GM23338 (cell line): ENCODE measurements at regions not wholly inside any gene's neighbourhood (a gene's known extent, or its start where the extent isn't known, plus 50 kb on each side); places are given as distances from the start of the nearest gene placed in this dataset.

Experiments
- ATAC-seq: fragments of 200-7000 bp; cut with Tn5 transposase; 3 replicates; pipeline ENCODE4 v1.9.1; 2020
- DNase-seq: peaks from one replicate; pipeline ENCODE4 v3.0.0-alpha.2; 2015; ENCODE audit warnings: low spot score
- H2AFZ ChIP-seq: fragments of 200-600 bp; sonication (generic); 2 replicates; pipeline ENCODE4 v1.8.0; 2016; ENCODE audit warnings: antibody characterized with exemption, mild to moderate bottlenecking, moderate library complexity
- H3F3A ChIP-seq: fragments of 200-600 bp; sonication (generic); replicated peaks from 2 replicates; pipeline ENCODE4 v1.8.0; 2017; ENCODE audit warnings: antibody characterized with exemption, mixed run types, low read depth
- H3K27ac ChIP-seq: fragments of 200-600 bp; sonication (generic); 2 replicates; pipeline ENCODE4 v1.6.1; 2016; ENCODE audit warnings: low read depth
- H3K27me3 ChIP-seq: fragments of 200-600 bp; sonication (generic); 2 replicates; pipeline ENCODE4 v1.8.0; 2016; ENCODE audit warnings: mild to moderate bottlenecking, mixed run types, moderate library complexity; ENCODE audit not compliant: insufficient read depth
- H3K36me3 ChIP-seq: fragments of 200-600 bp; sonication (generic); 2 replicates; pipeline ENCODE4 v1.8.0; 2016; ENCODE audit warnings: mild to moderate bottlenecking; ENCODE audit not compliant: insufficient read depth
- H3K4me1 ChIP-seq: fragments of 200-600 bp; sonication (generic); 2 replicates; pipeline ENCODE4 v1.8.0; 2016; ENCODE audit warnings: mild to moderate bottlenecking, moderate library complexity; ENCODE audit not compliant: insufficient read depth
- H3K4me2 ChIP-seq: fragments of 200-600 bp; sonication (generic); 2 replicates; pipeline ENCODE4 v1.7.1; 2017; ENCODE audit warnings: mixed run types
- H3K4me3 ChIP-seq: fragments of 200-600 bp; sonication (generic); 2 replicates; pipeline ENCODE4 v1.6.1; 2016; ENCODE audit warnings: mixed run types
- H3K79me2 ChIP-seq: fragments of 200-600 bp; sonication (generic); replicated peaks from 2 replicates; pipeline ENCODE4 v1.8.0; 2017; ENCODE audit warnings: mild to moderate bottlenecking; ENCODE audit not compliant: insufficient read depth
- H3K9me2 ChIP-seq: fragments of 200-600 bp; sonication (generic); 2 replicates; pipeline ENCODE4 v1.8.0; 2017; ENCODE audit not compliant: insufficient read depth
- H4K20me1 ChIP-seq: fragments of 200-600 bp; sonication (generic); replicated peaks from 2 replicates; pipeline ENCODE4 v1.8.0; 2017; ENCODE audit warnings: mild to moderate bottlenecking; ENCODE audit not compliant: insufficient read depth
- H3K27ac Mint-ChIP-seq: 2 replicates; pipeline ENCODE4 v1.8.0; 2020; ENCODE audit warnings: inconsistent platforms, mild to moderate bottlenecking, moderate library complexity, mixed read lengths
- H3K27me3 Mint-ChIP-seq: 3 replicates; pipeline ENCODE4 v1.8.0; 2022; ENCODE audit warnings: low read depth, mild to moderate bottlenecking, moderate library complexity, mixed read lengths, inconsistent platforms; ENCODE audit not compliant: insufficient read depth, poor library complexity
- H3K36me3 Mint-ChIP-seq: 3 replicates; pipeline ENCODE4 v1.8.0; 2021; ENCODE audit warnings: low read depth, mild to moderate bottlenecking, inconsistent platforms, moderate library complexity, mixed read lengths
- H3K4me1 Mint-ChIP-seq: 3 replicates; pipeline ENCODE4 v1.8.0; 2020; ENCODE audit warnings: mild to moderate bottlenecking, inconsistent platforms, mixed read lengths
- H3K4me3 Mint-ChIP-seq: 3 replicates; pipeline ENCODE4 v1.8.0; 2021; ENCODE audit warnings: moderate library complexity, mild to moderate bottlenecking, inconsistent platforms, mixed read lengths
- H3K9me3 Mint-ChIP-seq: 3 replicates; pipeline ENCODE4 v1.8.0; 2020; ENCODE audit warnings: moderate library complexity, mild to moderate bottlenecking, inconsistent platforms, mixed read lengths
- CREB1 ChIP-seq: fragments of 250-450 bp; sonication (Bioruptor Pico); IDR thresholded peaks from 2 replicates; pipeline ENCODE4 v1.5.0; 2020; ENCODE audit warnings: low read depth, mild to moderate bottlenecking, moderate library complexity
- EZH2 ChIP-seq: fragments of 200-600 bp; sonication (generic); IDR thresholded peaks from one replicate; pipeline ENCODE4 v1.8.0; 2017; ENCODE audit warnings: antibody characterized with exemption, mild to moderate bottlenecking, low read depth; ENCODE audit not compliant: unreplicated experiment
- EZH2phosphoT487 ChIP-seq: fragments of 200-600 bp; sonication (generic); IDR thresholded peaks from one replicate; pipeline ENCODE4 v1.8.1; 2018; ENCODE audit warnings: antibody characterized with exemption; ENCODE audit not compliant: unreplicated experiment
- JUNB ChIP-seq: IDR thresholded peaks from one replicate; pipeline ENCODE4 v1.6.1; 2016; ENCODE audit warnings: antibody characterized with exemption; ENCODE audit not compliant: unreplicated experiment
- NANOG ChIP-seq: IDR thresholded peaks from 2 replicates; pipeline ENCODE4 v1.6.1; 2016; ENCODE audit warnings: antibody characterized with exemption, borderline replicate concordance
- POLR2AphosphoS5 ChIP-seq: IDR thresholded peaks from 2 replicates; pipeline ENCODE4 v1.6.1; 2016; ENCODE audit warnings: antibody characterized with exemption, low read depth
- STAT1 ChIP-seq: IDR thresholded peaks from one replicate; pipeline ENCODE4 v1.6.1; 2016; ENCODE audit warnings: antibody characterized with exemption; ENCODE audit not compliant: unreplicated experiment
- ZNF114 ChIP-seq: fragments of 250-450 bp; sonication (Bioruptor Pico); IDR thresholded peaks from 2 replicates; pipeline ENCODE4 v1.5.0; 2020; ENCODE audit warnings: mild to moderate bottlenecking, moderate library complexity
- ZNF331 ChIP-seq: fragments of 250-450 bp; sonication (Bioruptor Pico); IDR thresholded peaks from 2 replicates; pipeline ENCODE4 v1.5.0; 2020; ENCODE audit warnings: low read depth, mild to moderate bottlenecking, moderate library complexity
- TF ChIP-seq, protein P1 (sequence below), 2 experiments: fragments of 200-600 bp in 1 of 2; sonication (generic) in 1 of 2; conservative IDR thresholded peaks; 2 replicates each; pipeline versions ENCODE4 v1.5.1 to v1.6.1; 2016 to 2017; ENCODE audit warnings: antibody characterized with exemption in 2 of 2, low read depth in 2 of 2, mild to moderate bottlenecking in 2 of 2, moderate library complexity in 1 of 2
- TF ChIP-seq, protein P2 (sequence below): IDR thresholded peaks from one replicate; pipeline ENCODE4 v1.6.1; 2018; ENCODE audit warnings: antibody characterized with exemption; ENCODE audit not compliant: unreplicated experiment
- TF ChIP-seq, protein P3 (sequence below): fragments of 250-450 bp; sonication (Bioruptor Pico); IDR thresholded peaks from 2 replicates; pipeline ENCODE4 v1.5.0; 2020; ENCODE audit warnings: mild to moderate bottlenecking, moderate library complexity
- TF ChIP-seq, protein P4 (sequence below): IDR thresholded peaks from 2 replicates; pipeline ENCODE4 v1.6.1; 2016; ENCODE audit warnings: antibody characterized with exemption

DNA sequence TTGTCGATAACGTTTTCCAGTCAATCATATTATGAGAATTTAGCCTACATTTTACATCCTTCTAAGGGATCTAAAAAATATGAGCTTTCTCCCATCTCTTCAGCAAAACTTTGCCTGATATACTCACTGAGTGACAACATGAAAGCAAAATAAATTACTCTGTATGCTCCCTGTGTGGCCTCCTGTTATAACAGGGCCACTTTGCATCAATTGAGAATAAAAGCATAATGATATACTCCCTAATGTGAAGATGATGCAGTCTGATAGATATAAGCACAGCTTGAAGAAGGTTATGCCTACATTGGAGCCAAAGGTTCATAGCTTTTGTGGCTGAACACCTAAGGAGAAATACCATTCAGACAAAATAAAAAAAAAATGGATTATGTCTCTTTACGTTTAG, 561.3 kb upstream of the ZNF717 start:
- Mint-ChIP-seq H3K27me3 (no peaks in the 10 kb centered on the region), H3K9me3 (no peaks in the 10 kb centered on the region), H3K4me1 (peaks cover 7% of the 10 kb centered on the region; the same call in 2 of the 3 replicates), H3K27ac (no peak overlapping the region), H3K36me3 (no peaks in the 10 kb centered on the region), H3K4me3 (no peak overlapping the region)
- Histone ChIP-seq H4K20me1 (no peaks in the 10 kb centered on the region), H3K79me2 (no peaks in the 10 kb centered on the region), H3K9me2 (no peaks in the 10 kb centered on the region), H3K27ac (no peak overlapping the region), H3K27me3 (no peaks in the 10 kb centered on the region), H3K36me3 (no peaks in the 10 kb centered on the region), H3K4me3 (no peak overlapping the region), H3F3A (no peaks in the 10 kb centered on the region), H3K4me1 (peaks cover 2% of the 10 kb centered on the region), H3K4me2 (no peak overlapping the region), H2AFZ (no peak overlapping the region)
- ATAC-seq, result no peak
- no peak for DNase-seq
- TF ChIP-seq POLR2AphosphoS5 (no peak), EZH2 (no peak), JUNB (no peak), STAT1 (no peak), EZH2phosphoT487 (no peak), NANOG (no peak), ZNF114 (CRISPR knock-in tag) (no peak), ZNF331 (CRISPR knock-in tag) (no peak), CREB1 (CRISPR knock-in tag) (no peak)
- TF ChIP-seq, protein P1, sequence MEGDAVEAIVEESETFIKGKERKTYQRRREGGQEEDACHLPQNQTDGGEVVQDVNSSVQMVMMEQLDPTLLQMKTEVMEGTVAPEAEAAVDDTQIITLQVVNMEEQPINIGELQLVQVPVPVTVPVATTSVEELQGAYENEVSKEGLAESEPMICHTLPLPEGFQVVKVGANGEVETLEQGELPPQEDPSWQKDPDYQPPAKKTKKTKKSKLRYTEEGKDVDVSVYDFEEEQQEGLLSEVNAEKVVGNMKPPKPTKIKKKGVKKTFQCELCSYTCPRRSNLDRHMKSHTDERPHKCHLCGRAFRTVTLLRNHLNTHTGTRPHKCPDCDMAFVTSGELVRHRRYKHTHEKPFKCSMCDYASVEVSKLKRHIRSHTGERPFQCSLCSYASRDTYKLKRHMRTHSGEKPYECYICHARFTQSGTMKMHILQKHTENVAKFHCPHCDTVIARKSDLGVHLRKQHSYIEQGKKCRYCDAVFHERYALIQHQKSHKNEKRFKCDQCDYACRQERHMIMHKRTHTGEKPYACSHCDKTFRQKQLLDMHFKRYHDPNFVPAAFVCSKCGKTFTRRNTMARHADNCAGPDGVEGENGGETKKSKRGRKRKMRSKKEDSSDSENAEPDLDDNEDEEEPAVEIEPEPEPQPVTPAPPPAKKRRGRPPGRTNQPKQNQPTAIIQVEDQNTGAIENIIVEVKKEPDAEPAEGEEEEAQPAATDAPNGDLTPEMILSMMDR (conservative IDR thresholded peaks at IDR 0.05; ENCODE audit: low read depth in 2 of 2), result no peak
- TF ChIP-seq, protein P2, sequence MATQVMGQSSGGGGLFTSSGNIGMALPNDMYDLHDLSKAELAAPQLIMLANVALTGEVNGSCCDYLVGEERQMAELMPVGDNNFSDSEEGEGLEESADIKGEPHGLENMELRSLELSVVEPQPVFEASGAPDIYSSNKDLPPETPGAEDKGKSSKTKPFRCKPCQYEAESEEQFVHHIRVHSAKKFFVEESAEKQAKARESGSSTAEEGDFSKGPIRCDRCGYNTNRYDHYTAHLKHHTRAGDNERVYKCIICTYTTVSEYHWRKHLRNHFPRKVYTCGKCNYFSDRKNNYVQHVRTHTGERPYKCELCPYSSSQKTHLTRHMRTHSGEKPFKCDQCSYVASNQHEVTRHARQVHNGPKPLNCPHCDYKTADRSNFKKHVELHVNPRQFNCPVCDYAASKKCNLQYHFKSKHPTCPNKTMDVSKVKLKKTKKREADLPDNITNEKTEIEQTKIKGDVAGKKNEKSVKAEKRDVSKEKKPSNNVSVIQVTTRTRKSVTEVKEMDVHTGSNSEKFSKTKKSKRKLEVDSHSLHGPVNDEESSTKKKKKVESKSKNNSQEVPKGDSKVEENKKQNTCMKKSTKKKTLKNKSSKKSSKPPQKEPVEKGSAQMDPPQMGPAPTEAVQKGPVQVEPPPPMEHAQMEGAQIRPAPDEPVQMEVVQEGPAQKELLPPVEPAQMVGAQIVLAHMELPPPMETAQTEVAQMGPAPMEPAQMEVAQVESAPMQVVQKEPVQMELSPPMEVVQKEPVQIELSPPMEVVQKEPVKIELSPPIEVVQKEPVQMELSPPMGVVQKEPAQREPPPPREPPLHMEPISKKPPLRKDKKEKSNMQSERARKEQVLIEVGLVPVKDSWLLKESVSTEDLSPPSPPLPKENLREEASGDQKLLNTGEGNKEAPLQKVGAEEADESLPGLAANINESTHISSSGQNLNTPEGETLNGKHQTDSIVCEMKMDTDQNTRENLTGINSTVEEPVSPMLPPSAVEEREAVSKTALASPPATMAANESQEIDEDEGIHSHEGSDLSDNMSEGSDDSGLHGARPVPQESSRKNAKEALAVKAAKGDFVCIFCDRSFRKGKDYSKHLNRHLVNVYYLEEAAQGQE, result no peak
- TF ChIP-seq, protein P3, sequence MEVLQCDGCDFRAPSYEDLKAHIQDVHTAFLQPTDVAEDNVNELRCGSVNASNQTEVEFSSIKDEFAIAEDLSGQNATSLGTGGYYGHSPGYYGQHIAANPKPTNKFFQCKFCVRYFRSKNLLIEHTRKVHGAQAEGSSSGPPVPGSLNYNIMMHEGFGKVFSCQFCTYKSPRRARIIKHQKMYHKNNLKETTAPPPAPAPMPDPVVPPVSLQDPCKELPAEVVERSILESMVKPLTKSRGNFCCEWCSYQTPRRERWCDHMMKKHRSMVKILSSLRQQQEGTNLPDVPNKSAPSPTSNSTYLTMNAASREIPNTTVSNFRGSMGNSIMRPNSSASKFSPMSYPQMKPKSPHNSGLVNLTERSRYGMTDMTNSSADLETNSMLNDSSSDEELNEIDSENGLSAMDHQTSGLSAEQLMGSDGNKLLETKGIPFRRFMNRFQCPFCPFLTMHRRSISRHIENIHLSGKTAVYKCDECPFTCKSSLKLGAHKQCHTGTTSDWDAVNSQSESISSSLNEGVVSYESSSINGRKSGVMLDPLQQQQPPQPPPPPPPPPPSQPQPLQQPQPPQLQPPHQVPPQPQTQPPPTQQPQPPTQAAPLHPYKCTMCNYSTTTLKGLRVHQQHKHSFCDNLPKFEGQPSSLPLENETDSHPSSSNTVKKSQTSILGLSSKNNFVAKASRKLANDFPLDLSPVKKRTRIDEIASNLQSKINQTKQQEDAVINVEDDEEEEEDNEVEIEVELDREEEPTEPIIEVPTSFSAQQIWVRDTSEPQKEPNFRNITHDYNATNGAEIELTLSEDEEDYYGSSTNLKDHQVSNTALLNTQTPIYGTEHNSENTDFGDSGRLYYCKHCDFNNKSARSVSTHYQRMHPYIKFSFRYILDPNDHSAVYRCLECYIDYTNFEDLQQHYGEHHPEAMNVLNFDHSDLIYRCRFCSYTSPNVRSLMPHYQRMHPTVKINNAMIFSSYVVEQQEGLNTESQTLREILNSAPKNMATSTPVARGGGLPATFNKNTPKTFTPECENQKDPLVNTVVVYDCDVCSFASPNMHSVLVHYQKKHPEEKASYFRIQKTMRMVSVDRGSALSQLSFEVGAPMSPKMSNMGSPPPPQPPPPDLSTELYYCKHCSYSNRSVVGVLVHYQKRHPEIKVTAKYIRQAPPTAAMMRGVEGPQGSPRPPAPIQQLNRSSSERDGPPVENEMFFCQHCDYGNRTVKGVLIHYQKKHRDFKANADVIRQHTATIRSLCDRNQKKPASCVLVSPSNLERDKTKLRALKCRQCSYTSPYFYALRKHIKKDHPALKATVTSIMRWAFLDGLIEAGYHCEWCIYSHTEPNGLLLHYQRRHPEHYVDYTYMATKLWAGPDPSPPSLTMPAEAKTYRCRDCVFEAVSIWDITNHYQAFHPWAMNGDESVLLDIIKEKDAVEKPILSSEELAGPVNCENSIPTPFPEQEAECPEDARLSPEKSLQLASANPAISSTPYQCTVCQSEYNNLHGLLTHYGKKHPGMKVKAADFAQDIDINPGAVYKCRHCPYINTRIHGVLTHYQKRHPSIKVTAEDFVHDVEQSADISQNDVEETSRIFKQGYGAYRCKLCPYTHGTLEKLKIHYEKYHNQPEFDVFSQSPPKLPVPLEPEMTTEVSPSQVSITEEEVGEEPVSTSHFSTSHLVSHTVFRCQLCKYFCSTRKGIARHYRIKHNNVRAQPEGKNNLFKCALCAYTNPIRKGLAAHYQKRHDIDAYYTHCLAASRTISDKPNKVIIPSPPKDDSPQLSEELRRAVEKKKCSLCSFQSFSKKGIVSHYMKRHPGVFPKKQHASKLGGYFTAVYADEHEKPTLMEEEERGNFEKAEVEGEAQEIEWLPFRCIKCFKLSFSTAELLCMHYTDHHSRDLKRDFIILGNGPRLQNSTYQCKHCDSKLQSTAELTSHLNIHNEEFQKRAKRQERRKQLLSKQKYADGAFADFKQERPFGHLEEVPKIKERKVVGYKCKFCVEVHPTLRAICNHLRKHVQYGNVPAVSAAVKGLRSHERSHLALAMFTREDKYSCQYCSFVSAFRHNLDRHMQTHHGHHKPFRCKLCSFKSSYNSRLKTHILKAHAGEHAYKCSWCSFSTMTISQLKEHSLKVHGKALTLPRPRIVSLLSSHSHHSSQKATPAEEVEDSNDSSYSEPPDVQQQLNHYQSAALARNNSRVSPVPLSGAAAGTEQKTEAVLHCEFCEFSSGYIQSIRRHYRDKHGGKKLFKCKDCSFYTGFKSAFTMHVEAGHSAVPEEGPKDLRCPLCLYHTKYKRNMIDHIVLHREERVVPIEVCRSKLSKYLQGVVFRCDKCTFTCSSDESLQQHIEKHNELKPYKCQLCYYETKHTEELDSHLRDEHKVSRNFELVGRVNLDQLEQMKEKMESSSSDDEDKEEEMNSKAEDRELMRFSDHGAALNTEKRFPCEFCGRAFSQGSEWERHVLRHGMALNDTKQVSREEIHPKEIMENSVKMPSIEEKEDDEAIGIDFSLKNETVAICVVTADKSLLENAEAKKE (CRISPR knock-in tag), result no peak
- TF ChIP-seq, protein P4, sequence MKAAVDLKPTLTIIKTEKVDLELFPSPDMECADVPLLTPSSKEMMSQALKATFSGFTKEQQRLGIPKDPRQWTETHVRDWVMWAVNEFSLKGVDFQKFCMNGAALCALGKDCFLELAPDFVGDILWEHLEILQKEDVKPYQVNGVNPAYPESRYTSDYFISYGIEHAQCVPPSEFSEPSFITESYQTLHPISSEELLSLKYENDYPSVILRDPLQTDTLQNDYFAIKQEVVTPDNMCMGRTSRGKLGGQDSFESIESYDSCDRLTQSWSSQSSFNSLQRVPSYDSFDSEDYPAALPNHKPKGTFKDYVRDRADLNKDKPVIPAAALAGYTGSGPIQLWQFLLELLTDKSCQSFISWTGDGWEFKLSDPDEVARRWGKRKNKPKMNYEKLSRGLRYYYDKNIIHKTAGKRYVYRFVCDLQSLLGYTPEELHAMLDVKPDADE, result no peak
